Ishikawa (cell line): ENCODE measurements at regions not wholly inside any gene's neighbourhood (a gene's known extent, or its start where the extent isn't known, plus 50 kb on each side); places are given as distances from the start of the nearest gene placed in this dataset.

ENCODE experiments used
- CEBPB ChIP-seq: IDR thresholded peaks from 2 replicates; pipeline ENCODE4 v1.6.1; 2012
- CREB1 ChIP-seq: IDR thresholded peaks from 2 replicates; pipeline ENCODE4 v1.6.1; 2012; ENCODE audit warnings: low read depth
- EP300 ChIP-seq: IDR thresholded peaks from 2 replicates; pipeline ENCODE4 v1.6.1; 2012; ENCODE audit warnings: borderline replicate concordance
- RAD21 ChIP-seq: IDR thresholded peaks from 2 replicates; pipeline ENCODE4 v1.6.1; 2012; ENCODE audit warnings: low read depth
- TAF1 ChIP-seq: IDR thresholded peaks from 2 replicates; pipeline ENCODE4 v1.6.1; 2012; ENCODE audit warnings: low read depth, mild to moderate bottlenecking
- USF1 ChIP-seq: IDR thresholded peaks from 2 replicates; pipeline ENCODE4 v1.6.1; 2012
- YY1 ChIP-seq: IDR thresholded peaks from 2 replicates; pipeline ENCODE4 v1.6.1; 2012; ENCODE audit warnings: low read depth

GRCh38 chr6:170043150-170043819, 247.6 kb downstream of the DLL1 start:
- TF ChIP-seq EP300 = no peak
- TF ChIP-seq YY1 = no peak
- no peak for TF ChIP-seq CREB1
- TF ChIP-seq USF1 = no peak
- no peak for TF ChIP-seq TAF1
- no peak for TF ChIP-seq RAD21
- TF ChIP-seq CEBPB = no peak
